ENCODE measurements at regions not wholly inside any gene's neighbourhood (a gene's known extent, or its start where the extent isn't known, plus 50 kb on each side); places are given as distances from the start of the nearest gene placed in this dataset.
"Not testable (repeated sequence)": the region's sequence is repeated elsewhere in the genome, so short reads cannot be mapped to it uniquely, and the experiment has no call there.

GRCh38 chr1:143694085-143694484, 277.7 kb downstream of the FAM72C start:
- H3K9me3 Mint-ChIP-seq: no peaks in the 10 kb centered on the region
- H3K4me1 Mint-ChIP-seq (ENCODE audit: low read depth): no peaks in the 10 kb centered on the region
- no peaks in the 10 kb centered on the region for H3K27me3 Mint-ChIP-seq (ENCODE audit: low read depth)
- ATAC-seq (replicated peaks in 1 of 2): peak in 1 of 2 donors; percentile 52
- H3K4me3 Mint-ChIP-seq: no peak overlapping the region
- no peak for DNase-seq
- no peak overlapping the region for H3K27ac Mint-ChIP-seq
- H3K36me3 Mint-ChIP-seq (ENCODE audit: insufficient read depth in 2 of 2): peaks cover 0 to 8% of the 10 kb centered on the region in 2 donors

DNA sequence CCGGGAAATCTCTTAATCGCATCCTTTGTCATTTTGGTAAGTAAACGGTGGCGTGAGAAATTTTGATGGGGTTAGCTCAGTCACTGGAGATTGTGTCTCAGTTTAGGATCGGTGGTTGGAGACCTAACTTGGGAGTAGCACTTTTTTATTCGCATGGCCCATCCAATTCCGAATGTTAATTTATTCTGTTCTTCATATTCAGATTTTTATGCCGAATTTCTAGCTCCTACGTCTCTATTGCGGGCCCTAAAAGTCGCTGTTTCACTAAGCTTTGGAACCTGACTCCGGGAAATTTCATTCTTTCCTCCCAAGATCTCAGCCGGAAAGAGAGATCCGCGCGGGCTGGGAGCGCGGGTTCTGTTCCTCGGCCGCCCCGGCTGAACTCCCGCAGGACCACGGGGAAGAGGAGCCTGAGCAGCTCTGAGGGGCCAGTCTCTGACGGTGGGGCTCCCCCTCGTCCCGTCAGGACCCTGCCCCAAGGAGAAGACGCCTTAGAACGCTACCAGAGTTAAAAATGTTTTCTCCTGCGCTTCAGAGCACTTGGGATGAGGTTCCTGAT, 279.7 kb downstream of the FAM72C start:
- Mint-ChIP-seq H3K9me3 (no peaks in the 10 kb centered on the region), H3K4me1 (ENCODE audit: low read depth) (no peaks in the 10 kb centered on the region), H3K27ac (peak overlapping the region; percentile 55), H3K27me3 (ENCODE audit: low read depth) (no peaks in the 10 kb centered on the region), H3K4me3 (no peak overlapping the region), H3K36me3 (ENCODE audit: insufficient read depth in 2 of 2) (peaks cover 0 to 3% of the 10 kb centered on the region in 2 donors)
- ATAC-seq (replicated peaks in 1 of 2) (no peak), DNase-seq (no peak)

- no peak for ATAC-seq (replicated peaks in 1 of 2)
- Mint-ChIP-seq H3K9me3 (no peaks in the 10 kb centered on the region), H3K4me3 (no peak overlapping the region), H3K36me3 (ENCODE audit: insufficient read depth in 2 of 2) (peaks cover 0 to 3% of the 10 kb centered on the region in 2 donors), H3K27me3 (ENCODE audit: low read depth) (no peaks in the 10 kb centered on the region), H3K27ac (no peak overlapping the region), H3K4me1 (ENCODE audit: low read depth) (no peaks in the 10 kb centered on the region)
- no peak for DNase-seq
Observed at GRCh38 chr1:143691400-143691891, 280.3 kb downstream of the FAM72C start.

DNA sequence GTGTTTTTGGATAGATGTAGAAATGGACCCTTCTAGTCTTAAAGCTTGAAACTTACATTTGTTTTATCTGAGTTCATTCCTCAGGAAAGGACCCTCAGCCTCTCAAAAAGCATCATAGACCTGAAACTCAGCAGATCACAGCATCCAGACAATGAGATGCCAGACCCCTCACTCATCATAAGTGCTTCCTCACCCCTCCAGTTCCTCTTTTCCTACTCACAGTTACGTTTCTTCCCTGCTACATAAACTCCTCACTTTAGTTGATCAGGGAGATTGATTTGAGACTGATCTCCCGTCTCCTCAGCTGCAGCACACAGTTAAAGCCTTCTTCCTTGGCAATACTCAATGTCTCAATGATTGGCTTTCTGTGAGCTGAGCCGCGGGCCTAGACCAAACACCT, 282.0 kb downstream of the FAM72C start:
- Mint-ChIP-seq H3K4me3 (no peak overlapping the region), H3K4me1 (ENCODE audit: low read depth) (no peaks in the 10 kb centered on the region), H3K36me3 (ENCODE audit: insufficient read depth in 2 of 2) (peaks cover 0 to 5% of the 10 kb centered on the region in 2 donors), H3K27ac (no peak overlapping the region), H3K9me3 (no peaks in the 10 kb centered on the region), H3K27me3 (ENCODE audit: low read depth) (no peaks in the 10 kb centered on the region)
- DNase-seq (no peak), ATAC-seq (replicated peaks in 1 of 2) (no peak)

DNA sequence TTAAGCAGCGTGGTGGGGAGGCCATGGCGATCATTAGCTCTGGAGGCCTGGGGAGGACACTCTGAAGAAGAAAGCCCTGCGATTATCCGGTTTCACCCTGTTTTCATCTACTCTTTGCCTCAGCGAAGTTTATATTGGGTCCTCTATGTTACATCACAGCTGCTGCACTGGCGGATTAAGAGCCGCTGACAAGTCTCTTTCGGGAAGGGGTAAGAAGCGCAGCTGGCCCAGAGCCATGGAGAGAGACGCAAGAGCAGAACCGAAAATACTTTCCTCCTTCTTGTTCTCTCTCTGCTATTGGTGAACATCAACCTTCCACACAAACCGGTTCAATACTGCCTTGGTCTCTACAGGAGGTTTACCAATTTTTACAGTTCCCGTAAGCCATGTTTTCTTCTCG, 291.5 kb downstream of the FAM72C start:
- Mint-ChIP-seq H3K27me3 (ENCODE audit: low read depth) (no peaks in the 10 kb centered on the region), H3K4me3 (no peak overlapping the region), H3K4me1 (ENCODE audit: low read depth) (no peaks in the 10 kb centered on the region), H3K36me3 (ENCODE audit: insufficient read depth in 2 of 2) (peaks cover 0 to 2% of the 10 kb centered on the region in 2 donors), H3K9me3 (no peaks in the 10 kb centered on the region), H3K27ac (no peak overlapping the region)
- ATAC-seq (replicated peaks in 1 of 2): no peak
- no peak for DNase-seq

DNA sequence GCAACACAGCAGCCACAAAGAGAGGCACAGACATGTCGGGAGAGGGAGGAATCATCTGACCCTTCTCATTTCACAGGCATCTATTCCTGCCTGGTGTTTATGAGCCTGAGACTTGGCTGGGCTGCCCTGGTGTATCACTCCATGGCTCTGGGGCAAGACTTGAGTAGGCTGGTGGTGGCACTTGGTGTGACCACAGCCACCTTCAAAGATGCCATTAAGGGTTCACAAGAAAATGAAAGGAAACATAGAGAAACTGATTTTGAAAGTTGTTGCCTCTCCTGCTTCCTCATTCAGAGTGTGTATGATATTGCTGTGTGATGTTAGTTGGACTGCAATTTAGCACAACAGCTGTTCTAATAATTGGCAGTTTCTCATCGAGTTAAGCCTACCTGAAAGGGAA, 298.8 kb downstream of the FAM72C start:
- no peaks in the 10 kb centered on the region for H3K27me3 Mint-ChIP-seq (ENCODE audit: low read depth)
- no peaks in the 10 kb centered on the region for H3K4me1 Mint-ChIP-seq (ENCODE audit: low read depth)
- DNase-seq: no peak
- H3K36me3 Mint-ChIP-seq (ENCODE audit: insufficient read depth in 2 of 2): peaks cover 0 to 7% of the 10 kb centered on the region in 2 donors
- ATAC-seq (replicated peaks in 1 of 2): no peak
- no peak overlapping the region for H3K4me3 Mint-ChIP-seq
- no peak overlapping the region for H3K27ac Mint-ChIP-seq
- H3K9me3 Mint-ChIP-seq: peaks cover 0 to 11% of the 10 kb centered on the region in 2 donors

DNA sequence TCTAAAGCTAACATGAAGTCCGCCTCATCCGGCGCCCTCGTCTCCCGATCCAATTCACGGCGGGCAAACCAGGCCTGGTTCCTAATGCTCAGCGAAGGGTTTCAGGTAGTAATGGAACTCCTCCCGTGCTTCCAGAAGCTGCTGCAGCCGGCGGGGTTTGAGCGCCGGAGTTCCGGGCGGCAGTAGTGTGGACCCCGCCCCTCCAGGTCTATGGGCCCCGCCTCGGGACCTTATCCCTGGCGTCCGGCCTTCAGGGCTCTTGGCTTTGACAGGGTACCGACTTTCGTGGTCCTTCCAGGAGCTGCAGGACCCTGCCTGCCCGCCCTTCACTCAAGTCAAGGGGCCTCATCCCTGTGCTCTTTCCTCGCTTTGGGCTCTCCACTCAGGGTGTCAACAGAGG, 304.1 kb downstream of the FAM72C start:
- Mint-ChIP-seq H3K4me1 (ENCODE audit: low read depth) (no peaks in the 10 kb centered on the region), H3K27ac (no peak overlapping the region), H3K36me3 (ENCODE audit: insufficient read depth in 2 of 2) (peaks cover 0 to 9% of the 10 kb centered on the region in 2 donors), H3K9me3 (peaks cover 0 to 11% of the 10 kb centered on the region in 2 donors), H3K27me3 (ENCODE audit: low read depth) (no peaks in the 10 kb centered on the region), H3K4me3 (no peak overlapping the region)
- no peak for ATAC-seq (replicated peaks in 1 of 2)
- no peak for DNase-seq

DNA sequence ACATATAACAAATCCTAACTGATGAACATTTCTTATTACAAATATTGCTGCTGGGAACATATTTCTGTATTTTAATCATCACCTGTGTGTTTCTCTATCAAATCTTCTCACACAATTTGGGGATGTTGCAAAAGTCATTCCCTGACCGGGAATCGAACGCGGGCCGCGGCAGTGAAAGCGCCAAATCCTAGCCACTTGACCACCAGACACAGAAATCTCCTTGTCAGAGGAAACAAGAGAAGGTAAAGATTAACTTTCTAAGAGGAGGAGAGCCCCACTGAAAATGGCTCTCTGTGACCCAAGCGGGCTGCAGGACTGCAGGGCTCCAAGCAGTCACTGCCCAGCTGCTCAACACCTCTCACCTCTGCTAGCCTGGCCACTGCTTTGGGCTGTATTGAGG, 304.9 kb downstream of the FAM72C start:
- no peaks in the 10 kb centered on the region for H3K27me3 Mint-ChIP-seq (ENCODE audit: low read depth)
- H3K27ac Mint-ChIP-seq: no peak overlapping the region
- H3K9me3 Mint-ChIP-seq: peaks cover 0 to 11% of the 10 kb centered on the region in 2 donors
- no peak overlapping the region for H3K4me3 Mint-ChIP-seq
- peaks cover 0 to 9% of the 10 kb centered on the region in 2 donors for H3K36me3 Mint-ChIP-seq (ENCODE audit: insufficient read depth in 2 of 2)
- H3K4me1 Mint-ChIP-seq (ENCODE audit: low read depth): no peaks in the 10 kb centered on the region
- no peak for DNase-seq
- ATAC-seq (replicated peaks in 1 of 2): no peak

DNA sequence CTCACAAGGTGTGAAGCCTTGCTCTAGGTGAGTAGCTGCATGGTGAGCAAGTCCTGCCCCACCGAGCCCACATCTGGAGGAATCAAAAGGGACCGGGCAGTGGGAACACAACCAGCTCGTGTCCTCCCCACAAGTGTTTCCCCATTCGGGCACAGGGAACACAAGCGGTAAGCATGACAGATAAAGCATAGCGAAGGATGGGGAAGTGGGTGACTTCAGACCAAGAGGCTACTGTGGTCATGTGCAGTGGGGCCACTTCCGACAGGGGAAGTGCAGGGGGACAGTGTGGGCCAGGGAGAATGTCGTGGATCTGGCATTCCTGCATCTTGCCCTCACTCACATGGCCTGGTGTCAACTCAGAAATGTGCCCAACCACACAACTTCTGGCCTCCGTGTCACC, 306.2 kb downstream of the FAM72C start:
- peaks cover 0 to 9% of the 10 kb centered on the region in 2 donors for H3K36me3 Mint-ChIP-seq (ENCODE audit: insufficient read depth in 2 of 2)
- no peaks in the 10 kb centered on the region for H3K4me1 Mint-ChIP-seq (ENCODE audit: low read depth)
- no peak overlapping the region for H3K27ac Mint-ChIP-seq
- peaks cover 0 to 11% of the 10 kb centered on the region in 2 donors for H3K9me3 Mint-ChIP-seq
- DNase-seq (no peak), ATAC-seq (replicated peaks in 1 of 2) (no peak)
- H3K4me3 Mint-ChIP-seq: no peak overlapping the region
- no peaks in the 10 kb centered on the region for H3K27me3 Mint-ChIP-seq (ENCODE audit: low read depth)

DNA sequence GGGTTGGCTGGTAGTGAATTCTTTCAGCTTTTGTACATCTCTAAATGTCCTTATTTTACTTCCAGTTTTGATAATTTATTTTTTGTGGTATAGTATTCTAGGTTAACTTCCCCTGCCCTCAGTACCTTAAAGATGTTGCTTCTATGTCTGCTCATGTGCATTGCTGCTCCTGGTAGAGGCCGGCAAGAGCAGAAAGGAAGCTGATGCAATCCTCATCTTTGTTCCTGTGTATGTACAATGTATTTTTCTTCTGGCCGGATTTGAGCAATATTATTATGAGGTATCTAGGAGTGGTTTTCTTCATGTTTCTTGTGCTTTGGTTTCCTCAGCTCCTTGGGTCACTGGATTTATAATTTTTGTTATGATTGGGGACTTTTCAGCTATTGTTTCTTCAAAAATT, 308.7 kb downstream of the FAM72C start:
- peak overlapping the region; percentile 34 for H3K27ac Mint-ChIP-seq
- not testable (repeated sequence) for H3K36me3 Mint-ChIP-seq (ENCODE audit: insufficient read depth in 2 of 2); H3K9me3 Mint-ChIP-seq; ATAC-seq (replicated peaks in 1 of 2); H3K4me1 Mint-ChIP-seq (ENCODE audit: low read depth); DNase-seq; H3K27me3 Mint-ChIP-seq (ENCODE audit: low read depth)
- H3K4me3 Mint-ChIP-seq: peak overlapping the region in 1 of 2 donors; percentile 6

DNA sequence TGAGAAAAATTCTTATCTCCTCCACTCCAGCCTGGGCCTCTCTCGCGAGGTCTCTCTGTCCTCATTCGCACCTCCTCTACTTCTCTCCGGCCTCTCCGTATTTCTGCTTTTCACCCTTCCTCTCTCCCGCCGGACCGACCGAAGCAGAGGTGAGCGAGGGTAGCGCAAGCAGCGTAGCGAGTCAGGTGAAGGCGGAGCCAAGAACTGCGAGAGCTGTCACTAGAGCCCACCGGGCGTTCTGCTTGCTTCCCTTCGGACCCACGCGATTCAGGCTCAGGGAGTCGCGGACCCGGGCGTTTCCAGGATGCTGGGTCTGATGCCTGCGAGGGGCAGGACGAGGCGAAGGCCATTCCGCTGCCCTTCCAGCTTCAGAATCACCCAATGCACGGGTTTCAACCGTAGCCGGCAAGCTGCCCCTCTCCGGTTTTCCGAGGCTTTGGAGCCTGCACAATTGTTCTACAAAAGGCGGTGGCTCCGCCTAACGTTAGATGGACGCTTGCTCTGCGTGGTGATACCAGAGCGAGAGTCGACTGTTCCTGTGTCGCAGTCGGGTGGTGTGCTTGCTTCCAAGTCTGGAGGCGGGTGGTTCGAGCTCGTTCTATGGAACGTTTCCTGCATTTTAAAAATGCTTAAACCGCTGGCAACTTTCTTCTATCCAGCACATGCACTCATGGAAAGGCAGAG, 310.2 kb downstream of the FAM72C start:
- ATAC-seq (replicated peaks in 1 of 2): no peak
- H3K27me3 Mint-ChIP-seq (ENCODE audit: low read depth): no peaks in the 10 kb centered on the region
- H3K9me3 Mint-ChIP-seq: no peaks in the 10 kb centered on the region
- peaks cover 0 to 3% of the 10 kb centered on the region in 2 donors for H3K36me3 Mint-ChIP-seq (ENCODE audit: insufficient read depth in 2 of 2)
- no peaks in the 10 kb centered on the region for H3K4me1 Mint-ChIP-seq (ENCODE audit: low read depth)
- DNase-seq: no peak
- H3K4me3 Mint-ChIP-seq: peak overlapping the region in 1 of 2 donors; percentile 75
- H3K27ac Mint-ChIP-seq: no peak overlapping the region

DNA sequence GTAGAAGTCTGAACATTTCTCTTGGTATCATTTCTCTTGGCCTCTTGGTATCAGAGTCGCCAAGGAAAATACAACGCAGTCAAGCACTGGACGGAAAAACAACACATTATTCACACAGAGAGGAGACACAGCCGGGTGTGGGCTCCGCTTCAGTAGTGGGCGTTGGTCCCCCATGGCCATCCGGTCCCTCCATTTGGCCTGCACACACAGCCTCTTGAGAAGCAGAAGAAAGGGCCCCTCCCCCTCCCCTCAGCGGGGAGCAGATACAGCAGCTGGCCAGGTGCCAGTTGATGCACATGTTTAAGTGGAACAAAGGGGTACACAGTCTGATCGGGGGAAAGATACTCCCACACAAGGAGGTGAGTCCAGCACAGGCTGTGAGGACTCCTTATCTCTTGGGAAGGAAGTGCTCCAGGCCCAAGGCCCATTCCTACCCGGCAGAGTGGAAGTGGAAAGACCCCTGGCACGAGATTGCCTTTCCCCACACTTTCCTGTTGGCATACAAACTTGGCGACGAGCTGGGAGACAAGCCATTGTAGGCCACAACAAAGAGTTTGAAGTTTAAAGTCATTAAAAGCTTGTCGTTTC, 311.3 kb downstream of the FAM72C start:
- Mint-ChIP-seq H3K27me3 (ENCODE audit: low read depth) (no peaks in the 10 kb centered on the region), H3K27ac (no peak overlapping the region), H3K9me3 (peaks cover 0 to 2% of the 10 kb centered on the region in 2 donors), H3K36me3 (ENCODE audit: insufficient read depth in 2 of 2) (peaks cover 0 to 9% of the 10 kb centered on the region in 2 donors), H3K4me1 (ENCODE audit: low read depth) (no peaks in the 10 kb centered on the region), H3K4me3 (no peak overlapping the region)
- ATAC-seq (replicated peaks in 1 of 2) (no peak), DNase-seq (no peak)

- peaks cover 0 to 5% of the 10 kb centered on the region in 2 donors for H3K9me3 Mint-ChIP-seq
Observed at GRCh38 chr1:143653429-143653802, 318.4 kb downstream of the FAM72C start.

More at GRCh38 chr1:143653429-143653802, 318.4 kb downstream of the FAM72C start:
- peaks cover 0 to 8% of the 10 kb centered on the region in 2 donors for H3K36me3 Mint-ChIP-seq (ENCODE audit: insufficient read depth in 2 of 2)
- no peak for DNase-seq
- no peaks in the 10 kb centered on the region for H3K4me1 Mint-ChIP-seq (ENCODE audit: low read depth)
- no peak overlapping the region for H3K4me3 Mint-ChIP-seq
- no peaks in the 10 kb centered on the region for H3K27me3 Mint-ChIP-seq (ENCODE audit: low read depth)
- H3K27ac Mint-ChIP-seq: no peak overlapping the region
- no peak for ATAC-seq (replicated peaks in 1 of 2)

Measured in activated T-cell treated with anti-CD3 and anti-CD28 coated beads, Interleukin-2, amount 50 U/mL, for 72 hours (primary cell).